HCT116 (cell line): ENCODE measurements at regions not wholly inside any gene's neighbourhood (a gene's known extent, or its start where the extent isn't known, plus 50 kb on each side); places are given as distances from the start of the nearest gene placed in this dataset.

Source experiments
- ATAC-seq: fragments of 200-7000 bp; cut with Tn5 transposase; 2 replicates; pipeline ENCODE4 v1.9.1; 2020; ENCODE audit warnings: mild to moderate bottlenecking, moderate library complexity
- BruUV-seq: library from RNA; stranded (reverse); fragments of 400-500 nt; replicated peaks from 2 replicates; lab custom pipeline; 2021; lab: Mats Ljungman, UMichigan
- CTCF ChIA-PET: fragments of 300-600 bp; sonication (Branson Sonifier 250); formaldehyde crosslinking; loops from one replicate; lab custom pipeline; 2021; ENCODE audit warnings: antibody characterized with exemption; lab: Charles Lee
- POLR2A ChIA-PET: fragments of 300-600, 350-600 bp; sonication (Branson Sonifier 250); formaldehyde crosslinking; loops from one replicate; lab custom pipeline; 2021; ENCODE audit warnings: antibody characterized with exemption; lab: Charles Lee
- RAD21 ChIA-PET, 2 experiments: fragments of 300-600 bp; sonication (Branson Sonifier 250); formaldehyde crosslinking; loops; one replicate each; lab custom pipeline; 2023; ENCODE audit warnings: low total read pairs in 2 of 2; ENCODE audit not compliant: uncharacterized antibody in 2 of 2, unreplicated experiment in 2 of 2, low non-redundant PET in 1 of 2; lab: Charles Lee
- DNase-seq: peaks from one replicate; pipeline ENCODE4 v3.0.0-alpha.2; 2010; ENCODE audit warnings: low read depth, low spot score
- H2AFZ ChIP-seq: fragments of 200-600 bp; shearing (Covaris generic), sonication (generic); 2 replicates; pipeline ENCODE4 v1.6.1; 2017; ENCODE audit warnings: low read depth, mixed run types, mixed read lengths, antibody characterized with exemption, low read length; ENCODE audit not compliant: poor library complexity, severe bottlenecking
- H3K27ac ChIP-seq: 2 replicates; pipeline ENCODE4 v1.5.1; 2012; ENCODE audit warnings: low read depth, low read length
- H3K27me3 ChIP-seq: fragments of 200-600 bp; sonication (generic); 2 replicates; pipeline ENCODE4 v1.6.1; 2016; ENCODE audit warnings: mixed run types, low read length, mixed read lengths; ENCODE audit not compliant: insufficient read depth
- H3K36me3 ChIP-seq, 2 experiments: fragments of 200-500 bp in 1 of 2; fragments of 200-600 bp in 1 of 2; sonication (Bioruptor generic) in 1 of 2; sonication (generic) in 1 of 2; 2 replicates each; pipeline versions ENCODE4 v1.5.1 to v1.6.1; 2014 to 2016; ENCODE audit warnings: low read length in 2 of 2, inconsistent platforms in 1 of 2, mixed read lengths in 1 of 2, mixed run types in 1 of 2; ENCODE audit not compliant: insufficient read depth in 2 of 2, control insufficient read depth in 1 of 2
- H3K4me1 ChIP-seq, 2 experiments: fragments of 200-600 bp in 1 of 2; sonication (generic) in 1 of 2; 2 replicates each; pipeline versions ENCODE4 v1.5.1 to v1.6.1; 2012 to 2017; ENCODE audit warnings: low read length in 2 of 2, inconsistent platforms in 1 of 2, mild to moderate bottlenecking in 1 of 2, mixed read lengths in 1 of 2, mixed run types in 1 of 2, moderate library complexity in 1 of 2; ENCODE audit not compliant: insufficient read depth in 2 of 2, control insufficient read depth in 1 of 2
- H3K4me2 ChIP-seq: fragments of 200-600 bp; sonication (generic); 2 replicates; pipeline ENCODE4 v1.6.1; 2017; ENCODE audit warnings: mixed run types, low read length, mixed read lengths
- H3K4me3 ChIP-seq, 2 experiments: fragments of 200-600 bp in 1 of 2; sonication (generic) in 1 of 2; replicated peaks in 1 of 2; 2 replicates each; pipeline ENCODE4 v1.5.1; 2011 to 2016; ENCODE audit warnings: low read length in 2 of 2, control low read depth in 1 of 2, low read depth in 1 of 2, mild to moderate bottlenecking in 1 of 2, mixed read lengths in 1 of 2, mixed run types in 1 of 2
- H3K79me2 ChIP-seq: fragments of 200-600 bp; sonication (generic); 2 replicates; pipeline ENCODE4 v1.6.1; 2017; ENCODE audit warnings: mild to moderate bottlenecking, mixed run types, low read length, moderate library complexity, mixed read lengths; ENCODE audit not compliant: insufficient read depth
- H3K9ac ChIP-seq: fragments of 200-600 bp; sonication (generic); 2 replicates; pipeline ENCODE4 v1.6.1; 2016; ENCODE audit warnings: low read length, mixed read lengths
- H3K9me2 ChIP-seq: fragments of 200-600 bp; sonication (generic), shearing (Covaris generic); 2 replicates; pipeline ENCODE4 v1.6.1; 2017; ENCODE audit warnings: mixed run types, mild to moderate bottlenecking, moderate library complexity; ENCODE audit not compliant: insufficient read depth
- H3K9me3 ChIP-seq, 2 experiments: fragments of 200-500 bp in 1 of 2; fragments of 200-600 bp in 1 of 2; sonication (Bioruptor generic) in 1 of 2; sonication (generic) in 1 of 2; 2 replicates each; pipeline ENCODE4 v1.6.1; 2014 to 2017; ENCODE audit warnings: low read length in 2 of 2, mixed read lengths in 2 of 2, inconsistent platforms in 1 of 2, low read depth in 1 of 2, mild to moderate bottlenecking in 1 of 2, mixed run types in 1 of 2, moderate library complexity in 1 of 2; ENCODE audit not compliant: control insufficient read depth in 1 of 2, insufficient read depth in 1 of 2
- H4K20me1 ChIP-seq: fragments of 200-600 bp; sonication (generic), shearing (Covaris generic); 2 replicates; pipeline ENCODE4 v1.6.1; 2017; ENCODE audit warnings: mixed run types, mild to moderate bottlenecking, moderate library complexity; ENCODE audit not compliant: insufficient read depth
- CEBPB ChIP-seq: IDR thresholded peaks from 2 replicates; pipeline ENCODE4 v1.6.1; 2012; ENCODE audit warnings: low read depth
- JUND ChIP-seq: IDR thresholded peaks from 2 replicates; pipeline ENCODE4 v1.6.1; 2012
- POLR2A ChIP-seq: IDR thresholded peaks from 2 replicates; pipeline ENCODE4 v1.7.0; 2011; ENCODE audit warnings: borderline replicate concordance; ENCODE audit not compliant: insufficient read depth, insufficient read length; ENCODE audit errors: extremely low read depth
- POLR2AphosphoS5 ChIP-seq: IDR thresholded peaks from 2 replicates; pipeline ENCODE4 v1.6.1; 2011; ENCODE audit warnings: mild to moderate bottlenecking, low read depth, low read length, moderate library complexity
- REST ChIP-seq: IDR thresholded peaks from 2 replicates; pipeline ENCODE4 v1.6.1; 2012; ENCODE audit warnings: low read depth
- SP1 ChIP-seq: IDR thresholded peaks from 2 replicates; pipeline ENCODE4 v1.6.1; 2012; ENCODE audit warnings: low read depth
- YY1 ChIP-seq: IDR thresholded peaks from 2 replicates; pipeline ENCODE4 v1.6.1; 2011; ENCODE audit warnings: low read length, low read depth, moderate library complexity, mild to moderate bottlenecking; ENCODE audit not compliant: insufficient replicate concordance; ENCODE audit errors: extremely low read depth
- intact Hi-C: fragments of 100-400 bp; cut with micrococcal nuclease; formaldehyde crosslinking; loops from 2 replicates; pipeline ENCODE4 v1.10.0; 2022

- TF ChIP-seq POLR2AphosphoS5, result no peak
- TF ChIP-seq SP1, result no peak
- no peak for TF ChIP-seq CEBPB
These were observed 1372.4 kb downstream of the C4orf33 start (continued) for GRCh38 chr4:130468340-130468739.

- CTCF ChIA-PET, result no interaction called here
- ATAC-seq, result no peak
- H3K9me3 ChIP-seq, result no peaks in the 10 kb centered on the region
These were observed 1382.5 kb downstream of the C4orf33 start for GRCh38 chr4:130478406-130478805.

More at GRCh38 chr4:130478406-130478805, 1382.5 kb downstream of the C4orf33 start:
- no TSS peak for BruUV-seq
- RAD21 ChIA-PET, result no interaction called here
- TF ChIP-seq JUND (no peak), POLR2AphosphoS5 (no peak), CEBPB (no peak), POLR2A (no peak), YY1 (no peak), REST (no peak)
- TF ChIP-seq, all 23 proteins: peak for 0
- POLR2A ChIA-PET, result no interaction called here
- Histone ChIP-seq H3K9ac (no peak overlapping the region), H4K20me1 (no peaks in the 10 kb centered on the region), H3K27me3 (no peaks in the 10 kb centered on the region), H3K4me2 (no peak overlapping the region), H3K36me3 (no peaks in the 10 kb centered on the region), H3K9me2 (no peaks in the 10 kb centered on the region), H3K27ac (no peak overlapping the region), H3K4me1 (no peaks in the 10 kb centered on the region), H3K79me2 (no peaks in the 10 kb centered on the region), H3K4me3 (no peak overlapping the region), H2AFZ (no peak overlapping the region)
- no peak for DNase-seq
- intact Hi-C loops, result no loop called here
